Liver (tissue), 8 donors: ENCODE measurements at regions not wholly inside any gene's neighbourhood (a gene's known extent, or its start where the extent isn't known, plus 50 kb on each side); places are given as distances from the start of the nearest gene placed in this dataset.

Source experiments
- DNase-seq: peaks from one replicate; pipeline ENCODE4 v3.0.0-alpha.2; 2017; ENCODE audit warnings: low spot score
- H3K27ac ChIP-seq, 2 donors: one replicate each; pipeline ENCODE4 v1.7.0; 2013; ENCODE audit warnings: inconsistent platforms in 2 of 2, low read length in 2 of 2, control low read depth in 1 of 2, low read depth in 1 of 2, mild to moderate bottlenecking in 1 of 2
- H3K27me3 ChIP-seq, 4 donors: one replicate each; pipeline versions ENCODE4 v1.6.1 to v1.7.0; 2013; ENCODE audit warnings: low read length in 3 of 4, inconsistent platforms in 1 of 4, mild to moderate bottlenecking in 1 of 4, moderate library complexity in 1 of 4; ENCODE audit not compliant: control insufficient read depth in 4 of 4, insufficient read depth in 4 of 4
- H3K36me3 ChIP-seq, 4 donors: one replicate each; pipeline versions ENCODE4 v1.6.1 to v1.7.0; 2013; ENCODE audit warnings: low read length in 3 of 4, mild to moderate bottlenecking in 3 of 4, low read depth in 1 of 4, moderate library complexity in 1 of 4; ENCODE audit not compliant: control insufficient read depth in 4 of 4, insufficient read depth in 3 of 4
- H3K4me1 ChIP-seq, 4 donors: one replicate each; pipeline versions ENCODE4 v1.6.1 to v1.7.0; 2013; ENCODE audit warnings: low read length in 3 of 4, mild to moderate bottlenecking in 3 of 4, moderate library complexity in 1 of 4; ENCODE audit not compliant: control insufficient read depth in 4 of 4, insufficient read depth in 4 of 4
- H3K4me3 ChIP-seq, 3 donors: one replicate each; pipeline versions ENCODE4 v1.6.1 to v1.7.0; 2013; ENCODE audit warnings: low read length in 3 of 3, control low read depth in 1 of 3, low read depth in 1 of 3, mild to moderate bottlenecking in 1 of 3
- H3K9ac ChIP-seq, 2 donors: one replicate each; pipeline ENCODE4 v1.7.0; 2013; ENCODE audit warnings: low read length in 2 of 2, mild to moderate bottlenecking in 2 of 2, moderate library complexity in 2 of 2, control low read depth in 1 of 2, low read depth in 1 of 2
- H3K9me3 ChIP-seq, 4 donors: one replicate each; pipeline versions ENCODE4 v1.6.1 to v1.7.0; 2013; ENCODE audit warnings: low read length in 3 of 4; ENCODE audit not compliant: control insufficient read depth in 4 of 4
- ATF3 ChIP-seq: IDR thresholded peaks from 2 replicates; pipeline ENCODE4 v1.6.1; 2016; ENCODE audit warnings: antibody characterized with exemption
- CTCF ChIP-seq: fragments of 150-350 bp; IDR thresholded peaks from 2 replicates; pipeline ENCODE4 v1.5.1; 2017; ENCODE audit warnings: improper control_type of control experiment, low read depth, low read length; ENCODE audit not compliant: missing input control
- EGR1 ChIP-seq, 2 donors: IDR thresholded peaks; 2 replicates each; pipeline ENCODE4 v1.6.1; 2016 to 2018; ENCODE audit warnings: antibody characterized with exemption in 2 of 2, low read depth in 2 of 2
- FOXA2 ChIP-seq: IDR thresholded peaks from 2 replicates; pipeline ENCODE4 v1.6.1; 2016; ENCODE audit warnings: antibody characterized with exemption
- GABPA ChIP-seq, 2 donors: IDR thresholded peaks in 1 of 2; conservative IDR thresholded peaks in 1 of 2; 2 replicates each; pipeline ENCODE4 v1.6.1; 2016; ENCODE audit warnings: antibody characterized with exemption in 2 of 2, mild to moderate bottlenecking in 1 of 2, moderate library complexity in 1 of 2
- HNF4A ChIP-seq, 2 donors: conservative IDR thresholded peaks; 2 replicates each; pipeline ENCODE4 v1.6.1; 2016; ENCODE audit warnings: antibody characterized with exemption in 2 of 2, mild to moderate bottlenecking in 2 of 2
- HNF4G ChIP-seq: IDR thresholded peaks from 2 replicates; pipeline ENCODE4 v1.6.1; 2016; ENCODE audit warnings: antibody characterized with exemption
- JUND ChIP-seq, 2 donors: IDR thresholded peaks; 2 replicates each; pipeline ENCODE4 v1.6.1; 2016; ENCODE audit warnings: antibody characterized with exemption in 2 of 2
- NR2F2 ChIP-seq: IDR thresholded peaks from 2 replicates; pipeline ENCODE4 v1.6.1; 2016; ENCODE audit warnings: antibody characterized with exemption
- RAD21 ChIP-seq, 2 donors: IDR thresholded peaks; 2 replicates each; pipeline ENCODE4 v1.6.1; 2016; ENCODE audit warnings: antibody characterized with exemption in 2 of 2, mild to moderate bottlenecking in 2 of 2
- REST ChIP-seq: IDR thresholded peaks from 2 replicates; pipeline ENCODE4 v1.6.1; 2016; ENCODE audit warnings: antibody characterized with exemption, mild to moderate bottlenecking
- RXRA ChIP-seq, 2 donors: IDR thresholded peaks; 2 replicates each; pipeline ENCODE4 v1.6.1; 2017 to 2018; ENCODE audit warnings: antibody characterized with exemption in 2 of 2, mild to moderate bottlenecking in 1 of 2
- SP1 ChIP-seq: IDR thresholded peaks from 2 replicates; pipeline ENCODE4 v1.6.1; 2018; ENCODE audit warnings: antibody characterized with exemption, mild to moderate bottlenecking
- TAF1 ChIP-seq: conservative IDR thresholded peaks from 2 replicates; pipeline ENCODE4 v1.6.1; 2016; ENCODE audit warnings: antibody characterized with exemption, mild to moderate bottlenecking
- ZBTB33 ChIP-seq: IDR thresholded peaks from 2 replicates; pipeline ENCODE4 v1.6.1; 2016; ENCODE audit warnings: antibody characterized with exemption
- WGBS: extraction: QIAGEN DNeasy Blood & Tissue Kit; methylation state at CpG from one replicate; pipeline ENCODE4 v1.1.7; 2013; 5-methylcytosine and 5-hydroxymethylcytosine counted together
- donor health status: healthy.
- donor health status: healthy.
- donor health status: healthy.
- donor health status: healthy.
- donor health status: healthy.

- TF ChIP-seq REST (no peak), HNF4A (conservative IDR thresholded peaks at IDR 0.05) (no peak)
Measured at GRCh38 chr19:28314756-28315155, 898.2 kb downstream of the UQCRFS1 start (continued).

- H3K27me3 ChIP-seq, result no peaks in the 10 kb centered on the region
- no peak overlapping the region for H3K9ac ChIP-seq
- no peaks in the 10 kb centered on the region for H3K9me3 ChIP-seq
- DNase-seq, result no peak
- no peaks in the 10 kb centered on the region for H3K4me1 ChIP-seq
- TF ChIP-seq GABPA (IDR thresholded peaks at IDR 0.05 in 1 of 2, conservative IDR thresholded peaks at IDR 0.05 in 1 of 2) (no peak), HNF4G (no peak), REST (no peak), NR2F2 (no peak), EGR1 (IDR thresholded peaks at IDR 0.05; ENCODE audit: low read depth in 2 of 2) (no peak), FOXA2 (no peak), SP1 (no peak), JUND (IDR thresholded peaks at IDR 0.05) (no peak), ATF3 (no peak), TAF1 (no peak)
- no peaks in the 10 kb centered on the region for H3K36me3 ChIP-seq
- no peak overlapping the region for H3K27ac ChIP-seq
- H3K4me3 ChIP-seq, result no peak overlapping the region
- 62% methylated on average over 4 of the region's 4 CpGs for whole genome bisulfite sequencing
Measured at GRCh38 chr19:28314287-28314686, 898.7 kb downstream of the UQCRFS1 start.

GRCh38 chr19:28313633-28314032 lies 899.3 kb downstream of the UQCRFS1 start:
- no peak overlapping the region for H3K4me3 ChIP-seq
- no peak overlapping the region for H3K9ac ChIP-seq
- H3K36me3 ChIP-seq, result no peaks in the 10 kb centered on the region
- no peaks in the 10 kb centered on the region for H3K27me3 ChIP-seq
- H3K4me1 ChIP-seq, result no peaks in the 10 kb centered on the region
- no peak overlapping the region for H3K27ac ChIP-seq
- no peaks in the 10 kb centered on the region for H3K9me3 ChIP-seq
- DNase-seq, result no peak
- WGBS, result 75% methylated on average over 10 of the region's 10 CpGs
- TF ChIP-seq HNF4A (conservative IDR thresholded peaks at IDR 0.05) (no peak), ZBTB33 (no peak), RXRA (IDR thresholded peaks at IDR 0.05) (no peak), RAD21 (IDR thresholded peaks at IDR 0.05) (no peak), FOXA2 (no peak), CTCF (no peak), GABPA (IDR thresholded peaks at IDR 0.05 in 1 of 2, conservative IDR thresholded peaks at IDR 0.05 in 1 of 2) (no peak), HNF4G (no peak), JUND (IDR thresholded peaks at IDR 0.05) (no peak), SP1 (no peak), REST (no peak), NR2F2 (no peak)
